Myocyte (in vitro differentiated cells): ENCODE measurements at regions not wholly inside any gene's neighbourhood (a gene's known extent, or its start where the extent isn't known, plus 50 kb on each side); places are given as distances from the start of the nearest gene placed in this dataset.

Experiments
- DNase-seq: peaks from one replicate; pipeline ENCODE4 v3.0.0-alpha.2; 2012; ENCODE audit warnings: low read depth

DNA sequence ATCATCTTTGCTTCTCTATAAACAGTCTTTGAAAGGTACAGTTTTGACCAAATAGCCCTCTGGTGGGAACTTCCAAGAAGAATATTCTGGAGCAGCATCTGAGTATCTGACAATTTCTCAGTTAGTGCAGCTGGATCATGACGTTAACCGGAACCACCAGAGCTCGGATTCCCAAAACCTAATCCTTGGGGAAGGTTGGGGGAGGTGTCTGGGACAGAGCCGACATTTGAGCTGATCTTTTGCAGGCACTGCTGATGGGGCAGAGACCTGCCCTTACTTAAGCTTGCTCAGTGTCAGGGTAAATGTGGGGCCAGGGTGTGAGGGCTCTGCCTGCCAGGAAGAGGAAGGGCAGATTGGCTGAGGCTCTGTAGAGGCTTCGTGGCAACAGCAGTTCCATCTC, 416.6 kb downstream of the DHX35 start:
- no peak for DNase-seq

DNA sequence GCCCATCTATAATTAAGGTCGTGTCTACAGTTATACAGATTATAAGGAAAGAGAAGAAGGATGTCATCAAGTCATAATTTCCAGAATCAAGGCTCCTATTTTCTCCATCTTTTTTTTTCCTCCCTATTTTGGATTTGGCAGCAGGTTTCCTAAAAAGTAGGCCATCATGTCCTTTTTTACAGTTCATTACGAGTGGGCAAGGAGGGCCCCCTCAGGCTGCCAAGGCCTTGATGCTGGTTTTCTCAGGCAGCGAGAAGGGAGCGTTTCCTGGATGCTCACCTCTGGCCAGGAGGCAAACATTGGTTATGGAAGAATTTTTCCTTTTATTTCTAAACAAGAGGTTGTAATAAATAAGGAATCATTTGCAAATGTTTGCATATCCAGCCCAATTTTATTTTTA, 414.6 kb downstream of the DHX35 start:
- DNase-seq, result no peak

DNA sequence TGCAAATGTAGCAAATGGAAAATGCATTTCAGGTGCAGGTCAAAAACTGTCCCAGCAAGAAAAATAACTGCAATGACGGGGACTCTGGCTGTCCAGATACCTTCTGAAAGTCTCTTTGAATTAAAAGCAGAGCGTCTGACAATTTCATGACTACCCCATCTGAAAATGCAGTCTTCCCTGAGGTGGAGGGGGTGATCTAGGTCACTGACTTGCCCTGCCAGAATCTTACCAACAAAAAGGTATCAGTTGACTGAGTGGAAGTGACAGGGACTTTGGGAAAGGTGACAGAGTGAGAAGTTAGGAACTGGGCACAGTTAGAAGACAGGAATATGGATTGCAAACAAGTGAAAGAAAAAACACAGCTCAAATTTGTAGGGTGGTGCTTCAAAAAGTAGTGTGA, 402.2 kb downstream of the DHX35 start:
- DNase-seq, result no peak

DNA sequence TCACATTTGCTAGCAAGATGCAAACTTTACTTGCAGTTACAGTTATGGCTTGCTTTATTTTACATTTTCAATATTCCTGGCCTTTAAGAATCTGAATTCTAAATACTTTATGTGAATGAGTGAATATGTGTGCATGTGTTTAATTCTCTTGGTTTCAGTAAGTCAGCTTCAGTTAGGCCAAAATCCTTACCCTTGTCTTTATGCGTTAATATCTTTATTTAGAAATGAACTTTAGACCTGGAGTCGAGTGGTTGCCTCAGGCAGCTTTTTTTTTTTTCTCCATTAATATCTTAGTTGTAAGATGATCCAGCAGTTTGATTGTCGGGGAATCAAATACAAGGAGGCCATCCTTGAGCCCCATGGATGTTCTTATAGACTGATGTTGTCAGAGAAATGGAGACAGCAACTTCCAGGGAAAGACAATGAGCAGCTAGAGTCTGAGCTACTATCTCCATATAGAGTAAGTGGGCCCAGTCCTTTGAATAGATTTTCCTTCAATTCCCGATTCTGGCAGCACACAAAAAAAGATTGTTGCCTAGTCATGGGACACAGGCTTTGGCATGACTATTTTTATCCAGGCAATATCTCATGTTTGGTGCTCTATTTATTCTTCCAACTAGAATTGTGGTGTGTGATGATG, 398.0 kb downstream of the DHX35 start:
- DNase-seq, result no peak

DNA sequence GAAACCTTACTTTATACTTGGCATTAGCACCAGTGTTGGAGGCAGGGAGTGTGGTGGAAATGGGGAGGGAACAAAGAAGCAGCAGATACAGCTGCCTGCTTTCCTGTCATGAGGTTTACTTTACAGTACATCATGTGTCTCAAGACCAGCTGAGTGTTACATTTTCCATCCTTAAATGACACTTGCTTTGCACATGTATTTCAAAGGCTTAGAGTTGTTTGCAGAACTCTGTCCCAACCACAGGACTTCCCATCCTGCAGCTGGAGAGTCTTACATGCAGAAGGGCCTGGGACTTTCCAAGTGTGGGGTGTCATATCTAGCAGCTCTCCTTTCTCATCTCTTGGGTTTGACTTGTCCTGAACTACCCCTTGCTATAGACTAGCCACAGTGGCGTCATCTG, 395.9 kb downstream of the DHX35 start:
- DNase-seq, result no peak

- DNase-seq, result no peak
These were observed 394.8 kb downstream of the DHX35 start for GRCh38 chr20:39356908-39357307.

DNA sequence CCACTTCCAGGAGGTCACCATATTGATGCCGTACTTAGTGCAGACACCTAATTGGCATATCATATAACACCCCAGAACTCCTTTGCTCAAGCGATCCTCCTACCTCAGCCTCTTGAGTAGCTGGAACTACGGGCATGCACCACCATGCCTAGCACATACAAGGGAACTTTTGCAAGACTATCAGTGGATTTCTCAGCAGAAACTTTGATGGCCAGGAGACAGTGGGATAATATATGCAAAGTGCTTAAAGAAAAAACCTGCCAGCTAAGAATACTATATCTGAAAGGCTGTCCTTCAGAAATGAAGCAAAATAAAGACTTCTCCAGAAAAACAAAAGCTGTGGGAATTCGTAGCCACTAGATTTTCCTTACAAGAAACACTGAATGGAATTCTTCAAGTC, 387.1 kb downstream of the DHX35 start:
- DNase-seq, result no peak

DNA sequence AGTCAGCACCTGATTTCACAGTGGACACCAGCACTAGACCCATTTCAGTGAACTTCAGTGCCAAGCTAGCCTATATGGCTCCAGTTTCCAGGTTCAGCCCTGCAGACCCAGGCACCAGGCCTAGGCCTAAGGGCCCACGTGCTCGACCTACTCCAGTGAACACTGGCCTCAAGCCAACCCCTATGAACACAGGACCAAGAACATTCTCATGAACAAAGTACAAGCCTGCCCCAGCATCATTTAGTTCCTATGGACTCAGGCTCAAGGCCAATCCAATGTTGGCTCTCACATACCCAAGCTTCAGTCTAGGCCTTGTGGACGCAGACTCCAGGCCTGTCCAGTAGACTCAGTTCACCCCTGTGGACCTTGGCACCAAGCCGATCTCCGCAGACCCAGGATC, 385.5 kb downstream of the DHX35 start:
- no peak for DNase-seq

- no peak for DNase-seq
These were observed 380.3 kb downstream of the DHX35 start for GRCh38 chr20:39342463-39342862.

DNA sequence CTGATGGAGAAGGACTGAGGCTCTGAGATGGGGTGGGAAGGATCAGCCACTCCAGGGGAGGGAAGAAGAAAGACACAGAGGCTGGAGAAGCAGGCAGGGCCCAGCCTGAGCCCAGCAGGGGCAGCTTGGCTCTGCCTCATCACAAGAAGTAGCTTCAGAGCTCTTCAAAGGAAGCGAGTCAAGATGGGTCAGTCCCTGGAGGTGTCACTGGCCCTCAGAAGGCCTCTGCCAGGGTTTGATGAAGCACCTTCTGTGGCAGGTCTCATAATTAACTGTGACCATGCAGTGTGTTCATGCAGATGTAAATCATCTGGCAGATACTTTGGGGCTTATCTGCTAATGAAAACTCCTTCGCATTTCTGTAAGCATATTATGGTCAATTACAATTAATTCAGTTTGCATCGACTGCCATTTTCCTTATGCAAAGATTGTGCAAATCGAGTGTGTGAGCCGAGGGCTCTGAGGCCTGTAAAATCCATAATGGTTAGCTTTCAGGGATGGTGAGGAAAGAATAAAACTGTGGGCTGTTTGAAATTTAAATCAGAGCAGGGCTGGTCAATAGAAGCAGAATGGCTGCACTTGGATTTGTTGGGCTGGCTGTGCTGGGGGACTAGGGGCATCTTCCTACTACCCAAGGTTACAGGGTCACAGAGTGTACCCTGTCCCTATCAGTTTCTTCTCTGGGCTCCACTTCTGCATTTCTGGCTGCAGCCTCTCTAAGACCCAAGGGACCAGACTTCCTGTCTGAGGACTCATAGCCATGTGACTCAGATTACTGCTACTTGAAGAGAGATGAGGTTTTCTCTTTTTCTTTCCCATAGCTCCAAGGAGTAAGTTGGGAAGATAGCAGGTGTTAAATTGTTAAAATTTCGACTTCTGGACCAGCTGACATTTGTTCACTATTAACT, 376.6 kb downstream of the DHX35 start:
- no peak for DNase-seq

GRCh38 chr20:39333211-39333610, 371.1 kb downstream of the DHX35 start:
- no peak for DNase-seq

GRCh38 chr20:39328347-39328746, 366.2 kb downstream of the DHX35 start:
- no peak for DNase-seq

GRCh38 chr20:39326050-39326449, 363.9 kb downstream of the DHX35 start:
- DNase-seq, result no peak

- DNase-seq, result no peak
These were observed 356.8 kb downstream of the DHX35 start for GRCh38 chr20:39318911-39319310.

- no peak for DNase-seq
These were observed 350.5 kb downstream of the DHX35 start for GRCh38 chr20:39312676-39313075.

GRCh38 chr20:39311851-39312506, 349.8 kb downstream of the DHX35 start:
- DNase-seq, result no peak

- DNase-seq, result no peak
These were observed 348.3 kb downstream of the DHX35 start for GRCh38 chr20:39310363-39310995.

GRCh38 chr20:39309458-39309857, 347.3 kb downstream of the DHX35 start:
- DNase-seq, result no peak

- no peak for DNase-seq
These were observed 340.2 kb downstream of the DHX35 start for GRCh38 chr20:39302312-39302711.

DNA sequence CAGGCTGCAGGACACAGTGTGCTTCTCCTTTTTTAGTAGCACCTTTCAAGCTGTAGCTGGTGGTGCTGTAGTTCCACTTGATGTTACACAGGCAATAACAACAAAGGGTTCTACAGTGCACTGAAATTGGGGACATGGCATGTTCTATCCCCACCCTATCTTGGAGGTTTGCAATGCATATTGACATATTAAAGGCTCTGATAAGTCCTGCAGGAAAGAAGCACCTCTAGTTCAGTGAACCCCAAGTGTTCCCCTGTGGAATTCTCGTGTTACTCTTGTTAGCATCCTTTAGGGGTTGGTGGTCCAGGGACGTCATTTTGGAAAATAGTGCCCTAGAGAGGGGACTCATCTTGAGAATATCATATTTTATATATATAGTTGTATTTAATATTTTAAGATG, 337.6 kb downstream of the DHX35 start:
- DNase-seq, result no peak

DNA sequence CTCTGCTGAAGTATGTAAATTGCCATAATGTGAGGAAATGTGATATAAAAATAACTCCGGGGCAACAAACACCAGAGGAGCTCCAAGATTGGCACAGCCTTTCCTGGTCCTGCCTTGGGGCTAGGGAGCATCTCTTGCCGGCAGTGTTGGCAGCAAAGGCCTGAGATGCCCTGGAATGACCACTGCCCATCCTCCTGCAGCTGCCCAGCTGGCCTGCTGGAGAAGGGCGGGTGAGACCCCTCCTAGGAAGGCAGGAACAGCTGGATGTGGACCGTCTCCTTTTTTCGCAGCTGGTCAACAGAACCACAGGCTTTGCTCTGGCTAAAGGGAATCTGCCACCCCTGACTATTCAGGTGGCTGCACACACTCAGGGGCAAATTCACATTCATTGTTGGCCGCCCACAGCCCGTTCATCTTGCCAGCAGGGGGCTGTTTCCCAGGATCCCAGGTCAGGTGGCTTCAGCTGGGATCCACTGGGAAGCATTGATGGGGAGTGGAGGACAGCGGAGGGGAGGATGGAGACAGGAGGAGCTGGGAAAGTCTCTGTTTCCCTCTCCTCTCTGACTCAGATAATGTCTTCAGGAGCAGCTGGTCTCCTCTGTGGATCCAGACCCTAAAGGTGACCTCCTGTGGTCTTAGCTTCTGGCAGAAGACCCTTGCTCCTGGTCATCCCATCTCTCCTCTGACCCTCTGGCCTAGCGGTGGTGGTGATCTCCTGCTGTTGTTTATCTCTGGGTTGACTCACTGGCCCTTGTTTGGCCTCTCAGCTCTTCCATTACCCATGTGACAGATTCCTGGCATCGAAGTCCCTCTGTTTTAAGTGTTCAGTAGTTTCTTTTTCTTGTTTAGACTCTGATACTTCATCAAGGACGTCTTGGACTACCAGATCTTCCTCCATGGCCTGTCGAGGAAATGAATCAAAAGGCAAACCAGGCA, 336.7 kb downstream of the DHX35 start:
- no peak for DNase-seq
